ENCODE measurements at regions not wholly inside any gene's neighbourhood (a gene's known extent, or its start where the extent isn't known, plus 50 kb on each side); places are given as distances from the start of the nearest gene placed in this dataset.

DNA sequence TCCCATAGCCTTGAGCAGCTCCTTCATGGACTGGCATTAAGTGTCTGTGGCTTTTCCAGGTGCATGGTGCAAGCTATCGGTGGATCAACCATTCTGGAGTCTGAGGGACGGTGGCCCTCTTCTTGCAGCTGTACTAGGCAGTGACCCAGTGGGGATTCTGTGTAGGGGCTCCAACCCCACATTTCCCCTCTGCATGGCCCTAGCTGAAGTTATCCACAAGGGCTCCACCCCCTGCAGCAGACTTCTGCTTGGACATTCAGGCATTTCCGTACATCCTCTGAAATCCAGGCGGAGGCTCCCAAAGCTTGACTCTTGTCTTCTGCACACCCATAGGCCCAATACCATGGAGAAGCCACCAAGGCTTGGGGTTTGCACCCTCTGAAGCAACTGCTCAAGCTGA, 89.3 kb upstream of the PGRMC2 start:
- no peak overlapping the region for H3K4me3 Mint-ChIP-seq
- TF ChIP-seq, protein P1, sequence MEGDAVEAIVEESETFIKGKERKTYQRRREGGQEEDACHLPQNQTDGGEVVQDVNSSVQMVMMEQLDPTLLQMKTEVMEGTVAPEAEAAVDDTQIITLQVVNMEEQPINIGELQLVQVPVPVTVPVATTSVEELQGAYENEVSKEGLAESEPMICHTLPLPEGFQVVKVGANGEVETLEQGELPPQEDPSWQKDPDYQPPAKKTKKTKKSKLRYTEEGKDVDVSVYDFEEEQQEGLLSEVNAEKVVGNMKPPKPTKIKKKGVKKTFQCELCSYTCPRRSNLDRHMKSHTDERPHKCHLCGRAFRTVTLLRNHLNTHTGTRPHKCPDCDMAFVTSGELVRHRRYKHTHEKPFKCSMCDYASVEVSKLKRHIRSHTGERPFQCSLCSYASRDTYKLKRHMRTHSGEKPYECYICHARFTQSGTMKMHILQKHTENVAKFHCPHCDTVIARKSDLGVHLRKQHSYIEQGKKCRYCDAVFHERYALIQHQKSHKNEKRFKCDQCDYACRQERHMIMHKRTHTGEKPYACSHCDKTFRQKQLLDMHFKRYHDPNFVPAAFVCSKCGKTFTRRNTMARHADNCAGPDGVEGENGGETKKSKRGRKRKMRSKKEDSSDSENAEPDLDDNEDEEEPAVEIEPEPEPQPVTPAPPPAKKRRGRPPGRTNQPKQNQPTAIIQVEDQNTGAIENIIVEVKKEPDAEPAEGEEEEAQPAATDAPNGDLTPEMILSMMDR (conservative IDR thresholded peaks at IDR 0.05), result no peak
- DNase-seq (ENCODE audit: low read depth, low spot score), result no peak
- H3K9me3 Mint-ChIP-seq, result peaks cover 8% of the 10 kb centered on the region
- H3K4me1 Mint-ChIP-seq, result no peaks in the 10 kb centered on the region
- H3K27me3 Mint-ChIP-seq (ENCODE audit: low read depth), result no peaks in the 10 kb centered on the region
- no peak overlapping the region for H3K27ac Mint-ChIP-seq (ENCODE audit: unreplicated experiment)
- peaks cover 14% of the 10 kb centered on the region for H3K36me3 Mint-ChIP-seq (ENCODE audit: low read depth)

DNA sequence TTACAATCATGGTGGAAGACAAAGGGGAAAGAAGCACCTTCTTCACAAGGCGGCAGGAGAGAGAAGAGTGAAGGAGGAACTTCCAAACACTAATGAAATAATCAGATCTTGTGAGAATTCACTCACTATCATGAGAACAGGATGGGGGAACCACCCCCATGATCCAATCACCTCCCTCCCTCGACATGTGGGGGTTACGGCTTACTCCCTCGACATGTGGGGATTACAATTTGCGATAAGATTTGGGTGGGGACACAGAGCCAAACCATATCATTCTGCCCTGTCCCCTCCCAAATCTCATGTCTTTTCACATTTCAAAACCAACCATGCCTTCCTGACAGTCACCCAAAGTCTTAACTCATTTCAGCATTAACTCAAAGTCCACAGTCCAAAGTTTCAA, 88.7 kb upstream of the PGRMC2 start:
- Mint-ChIP-seq H3K36me3 (ENCODE audit: low read depth) (peaks cover 14% of the 10 kb centered on the region), H3K4me3 (no peak overlapping the region), H3K27me3 (ENCODE audit: low read depth) (no peaks in the 10 kb centered on the region), H3K4me1 (no peaks in the 10 kb centered on the region), H3K9me3 (peaks cover 8% of the 10 kb centered on the region), H3K27ac (ENCODE audit: unreplicated experiment) (no peak overlapping the region)
- DNase-seq (ENCODE audit: low read depth, low spot score), result no peak
- TF ChIP-seq, protein P1 (conservative IDR thresholded peaks at IDR 0.05), result no peak

DNA sequence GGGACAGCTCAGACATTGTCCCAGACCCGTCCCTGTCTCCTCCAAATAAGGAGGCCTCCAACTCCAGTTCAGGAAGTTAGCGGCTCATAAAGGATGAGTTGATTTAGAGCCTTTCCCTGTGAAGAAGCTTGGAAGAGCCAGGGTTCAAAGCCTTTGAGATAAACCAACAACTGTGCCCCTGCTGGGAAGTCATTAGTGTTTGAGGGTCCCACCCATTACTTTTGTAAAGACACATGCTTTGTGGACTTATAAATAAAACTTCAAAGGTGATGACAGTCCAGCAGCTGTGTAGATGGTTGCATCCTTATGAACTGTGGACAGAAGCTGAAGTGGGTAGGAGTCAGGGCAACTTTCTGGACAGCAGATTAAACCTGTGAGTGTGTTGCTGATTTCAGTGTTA, 86.0 kb upstream of the PGRMC2 start:
- TF ChIP-seq, protein P1 (conservative IDR thresholded peaks at IDR 0.05), result no peak
- H3K4me3 Mint-ChIP-seq, result no peak overlapping the region
- H3K4me1 Mint-ChIP-seq, result no peaks in the 10 kb centered on the region
- H3K36me3 Mint-ChIP-seq (ENCODE audit: low read depth), result peaks cover 13% of the 10 kb centered on the region
- no peak overlapping the region for H3K27ac Mint-ChIP-seq (ENCODE audit: unreplicated experiment)
- H3K9me3 Mint-ChIP-seq, result peaks cover 10% of the 10 kb centered on the region
- DNase-seq (ENCODE audit: low read depth, low spot score), result no peak
- H3K27me3 Mint-ChIP-seq (ENCODE audit: low read depth), result no peaks in the 10 kb centered on the region

DNA sequence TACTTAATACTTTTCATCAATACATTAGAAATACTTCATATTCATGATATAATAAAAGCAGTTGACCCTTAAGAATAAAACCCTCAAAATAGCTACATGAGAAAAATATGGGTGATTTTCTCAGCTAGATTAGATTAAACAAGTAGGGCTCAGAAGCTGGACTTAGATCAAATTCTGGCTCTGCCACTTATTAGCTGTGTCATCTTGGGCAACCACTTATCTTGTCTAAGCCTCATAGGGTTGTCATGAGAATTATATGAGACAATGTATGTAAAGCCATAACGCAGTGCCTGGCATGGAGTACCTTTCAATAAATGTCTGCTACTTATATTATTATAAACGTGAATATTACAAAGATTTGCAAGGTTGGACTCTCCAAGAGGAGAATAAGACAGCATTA, 84.3 kb upstream of the PGRMC2 start:
- no peak overlapping the region for H3K27ac Mint-ChIP-seq (ENCODE audit: unreplicated experiment)
- H3K36me3 Mint-ChIP-seq (ENCODE audit: low read depth), result peaks cover 9% of the 10 kb centered on the region
- peaks cover 4% of the 10 kb centered on the region for H3K9me3 Mint-ChIP-seq
- TF ChIP-seq, protein P1 (conservative IDR thresholded peaks at IDR 0.05), result no peak
- H3K27me3 Mint-ChIP-seq (ENCODE audit: low read depth), result no peaks in the 10 kb centered on the region
- H3K4me3 Mint-ChIP-seq, result no peak overlapping the region
- H3K4me1 Mint-ChIP-seq, result no peaks in the 10 kb centered on the region
- DNase-seq (ENCODE audit: low read depth, low spot score), result no peak

DNA sequence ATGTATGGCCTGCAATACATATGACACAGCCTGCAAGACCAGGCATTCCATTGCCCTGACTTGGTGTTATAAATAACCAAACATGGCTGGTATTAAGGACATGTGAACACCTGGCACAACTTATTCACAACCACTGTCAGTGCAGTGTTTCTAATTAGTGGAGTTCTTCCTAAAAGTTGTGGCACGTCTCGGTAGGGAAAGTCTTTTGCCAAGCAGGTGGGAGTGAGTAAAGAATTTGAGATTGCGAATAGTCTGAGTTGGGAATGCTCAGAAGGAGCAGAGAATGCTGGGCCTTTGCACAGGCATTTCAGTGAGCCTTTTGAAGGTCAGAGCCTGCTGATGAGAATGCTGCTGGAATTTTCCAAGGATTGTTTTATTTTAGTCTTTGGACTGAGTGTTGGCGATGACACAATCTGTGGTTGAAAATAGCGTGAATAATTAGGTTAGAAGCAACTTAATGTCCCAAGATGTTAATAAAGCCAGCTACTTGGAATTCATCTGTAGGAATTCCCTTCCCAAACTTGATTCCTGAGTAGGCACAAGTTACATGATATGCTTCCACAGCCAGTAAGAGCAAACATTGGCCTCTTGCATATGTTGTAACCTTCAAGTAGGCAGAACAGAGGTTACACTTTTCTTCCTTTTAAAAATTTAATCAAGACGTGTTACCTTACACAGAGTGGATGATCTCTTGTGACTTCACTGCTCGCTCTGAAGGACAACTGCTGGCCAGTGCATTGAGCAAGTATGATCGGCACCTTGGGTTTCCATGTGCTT, 83.6 kb upstream of the PGRMC2 start:
- H3K36me3 Mint-ChIP-seq (ENCODE audit: low read depth), result peaks cover 9% of the 10 kb centered on the region
- H3K27me3 Mint-ChIP-seq (ENCODE audit: low read depth), result no peaks in the 10 kb centered on the region
- H3K9me3 Mint-ChIP-seq, result peaks cover 4% of the 10 kb centered on the region
- H3K27ac Mint-ChIP-seq (ENCODE audit: unreplicated experiment), result no peak overlapping the region
- no peak for DNase-seq (ENCODE audit: low read depth, low spot score)
- TF ChIP-seq, protein P1 (conservative IDR thresholded peaks at IDR 0.05), result no peak
- H3K4me1 Mint-ChIP-seq, result no peaks in the 10 kb centered on the region
- no peak overlapping the region for H3K4me3 Mint-ChIP-seq

All from neural crest cell (in vitro differentiated cells).